ENCODE measurements at regions not wholly inside any gene's neighbourhood (a gene's known extent, or its start where the extent isn't known, plus 50 kb on each side); places are given as distances from the start of the nearest gene placed in this dataset.

DNA sequence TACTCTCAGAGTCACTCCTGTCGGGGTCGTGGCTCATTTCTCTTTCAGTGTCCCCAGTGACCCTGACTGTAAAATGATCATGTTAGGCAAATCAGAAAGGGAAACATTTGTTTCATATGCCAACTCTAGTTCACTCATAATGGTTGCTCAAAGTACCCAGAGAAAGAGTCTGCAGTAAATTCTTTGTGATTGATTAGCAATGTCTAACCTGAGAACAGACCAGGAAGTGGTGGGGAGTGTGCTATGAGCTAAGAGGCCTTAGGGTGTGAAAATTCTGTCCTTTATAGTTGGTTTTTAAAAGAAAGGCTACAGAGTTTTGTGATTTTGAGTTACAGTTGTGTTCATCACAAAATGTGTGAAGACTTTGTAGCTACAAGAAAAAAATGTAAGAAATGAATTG is 108.9 kb downstream of the EDEM1 start:
- Histone ChIP-seq H3K27me3 (ENCODE audit: low read length) (no peaks in the 10 kb centered on the region), H3K9me3 (ENCODE audit: insufficient read depth, low read length) (no peaks in the 10 kb centered on the region), H3F3A (ENCODE audit: insufficient read depth) (no peaks in the 10 kb centered on the region), H3K27ac (ENCODE audit: low read depth, low read length) (no peak overlapping the region), H3K9ac (ENCODE audit: low read length) (no peak overlapping the region), H3K79me2 (ENCODE audit: insufficient read depth, low read length) (no peaks in the 10 kb centered on the region), H2AFZ (ENCODE audit: low read depth, low read length, severe bottlenecking) (no peak overlapping the region), H3K36me3 (ENCODE audit: low read length) (no peaks in the 10 kb centered on the region), H3K4me2 (ENCODE audit: low read depth, low read length, poor library complexity, severe bottlenecking) (no peak overlapping the region), H3K4me3 (ENCODE audit: insufficient read depth, low read length, poor library complexity, severe bottlenecking) (no peak overlapping the region), H4K20me1 (ENCODE audit: low read depth, low read length) (no peaks in the 10 kb centered on the region), H3K9me2 (replicated peaks; ENCODE audit: insufficient read depth, low read length) (no peaks in the 10 kb centered on the region)
- TF ChIP-seq, protein P1, sequence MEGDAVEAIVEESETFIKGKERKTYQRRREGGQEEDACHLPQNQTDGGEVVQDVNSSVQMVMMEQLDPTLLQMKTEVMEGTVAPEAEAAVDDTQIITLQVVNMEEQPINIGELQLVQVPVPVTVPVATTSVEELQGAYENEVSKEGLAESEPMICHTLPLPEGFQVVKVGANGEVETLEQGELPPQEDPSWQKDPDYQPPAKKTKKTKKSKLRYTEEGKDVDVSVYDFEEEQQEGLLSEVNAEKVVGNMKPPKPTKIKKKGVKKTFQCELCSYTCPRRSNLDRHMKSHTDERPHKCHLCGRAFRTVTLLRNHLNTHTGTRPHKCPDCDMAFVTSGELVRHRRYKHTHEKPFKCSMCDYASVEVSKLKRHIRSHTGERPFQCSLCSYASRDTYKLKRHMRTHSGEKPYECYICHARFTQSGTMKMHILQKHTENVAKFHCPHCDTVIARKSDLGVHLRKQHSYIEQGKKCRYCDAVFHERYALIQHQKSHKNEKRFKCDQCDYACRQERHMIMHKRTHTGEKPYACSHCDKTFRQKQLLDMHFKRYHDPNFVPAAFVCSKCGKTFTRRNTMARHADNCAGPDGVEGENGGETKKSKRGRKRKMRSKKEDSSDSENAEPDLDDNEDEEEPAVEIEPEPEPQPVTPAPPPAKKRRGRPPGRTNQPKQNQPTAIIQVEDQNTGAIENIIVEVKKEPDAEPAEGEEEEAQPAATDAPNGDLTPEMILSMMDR (IDR thresholded peaks at IDR 0.05; ENCODE audit: insufficient read depth, low read length, poor library complexity, severe bottlenecking) = no peak
- TF ChIP-seq EZH2phosphoT487 (conservative IDR thresholded peaks at IDR 0.05; ENCODE audit: low read length) = no peak

DNA sequence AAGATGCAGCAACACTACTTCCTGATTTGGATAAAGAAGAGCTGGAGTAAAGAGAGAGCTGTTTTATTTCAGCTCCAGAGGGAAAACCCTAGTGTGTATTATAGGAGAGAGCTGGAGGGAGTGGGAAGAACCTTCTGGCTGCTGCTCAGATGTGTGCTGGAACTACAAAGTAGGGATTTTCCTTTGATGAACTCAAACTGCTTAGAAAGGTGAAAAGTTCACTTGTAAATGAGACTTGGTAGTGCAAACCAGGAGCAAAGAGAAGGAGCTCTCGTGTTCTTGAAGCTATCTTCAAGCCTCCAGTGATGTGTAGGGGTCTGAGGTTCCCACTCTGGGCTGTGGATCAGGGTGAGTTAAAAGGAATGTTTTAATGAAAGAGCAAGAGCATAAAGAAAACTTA is 110.4 kb downstream of the EDEM1 start:
- no peaks in the 10 kb centered on the region for H3K9me3 ChIP-seq (ENCODE audit: insufficient read depth, low read length)
- no peaks in the 10 kb centered on the region for H3K9me2 ChIP-seq (replicated peaks; ENCODE audit: insufficient read depth, low read length)
- no peak overlapping the region for H2AFZ ChIP-seq (ENCODE audit: low read depth, low read length, severe bottlenecking)
- TF ChIP-seq, protein P1 (IDR thresholded peaks at IDR 0.05; ENCODE audit: insufficient read depth, low read length, poor library complexity, severe bottlenecking) = no peak
- no peaks in the 10 kb centered on the region for H3F3A ChIP-seq (ENCODE audit: insufficient read depth)
- H3K79me2 ChIP-seq (ENCODE audit: insufficient read depth, low read length) = no peaks in the 10 kb centered on the region
- H3K27ac ChIP-seq (ENCODE audit: low read depth, low read length) = no peak overlapping the region
- no peaks in the 10 kb centered on the region for H4K20me1 ChIP-seq (ENCODE audit: low read depth, low read length)
- no peak overlapping the region for H3K4me3 ChIP-seq (ENCODE audit: insufficient read depth, low read length, poor library complexity, severe bottlenecking)
- H3K4me2 ChIP-seq (ENCODE audit: low read depth, low read length, poor library complexity, severe bottlenecking) = no peak overlapping the region
- H3K36me3 ChIP-seq (ENCODE audit: low read length) = no peaks in the 10 kb centered on the region
- H3K9ac ChIP-seq (ENCODE audit: low read length) = no peak overlapping the region
- H3K27me3 ChIP-seq (ENCODE audit: low read length) = no peaks in the 10 kb centered on the region

DNA sequence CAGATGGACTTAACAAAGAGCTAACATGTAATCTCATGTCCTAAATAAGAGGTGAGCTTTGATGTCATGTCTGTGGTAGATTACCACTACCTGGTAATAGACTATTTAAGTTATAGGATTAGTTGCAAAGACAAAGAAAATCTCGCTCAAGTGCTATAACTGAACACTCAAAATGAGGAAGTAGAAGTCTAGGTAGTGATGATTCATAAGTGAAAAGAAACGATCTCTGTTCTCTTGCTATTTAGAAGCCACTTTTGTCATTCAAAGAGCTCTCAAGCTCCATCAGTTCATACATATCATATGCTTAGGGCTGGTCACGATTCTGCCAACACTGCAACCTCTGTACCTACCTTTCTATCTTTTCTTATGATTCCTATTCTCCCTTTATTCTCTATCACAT is 110.9 kb downstream of the EDEM1 start:
- H3K4me2 ChIP-seq (ENCODE audit: low read depth, low read length, poor library complexity, severe bottlenecking) = no peak overlapping the region

More for the DNA sequence above, 110.9 kb downstream of the EDEM1 start:
- no peaks in the 10 kb centered on the region for H3F3A ChIP-seq (ENCODE audit: insufficient read depth)
- no peaks in the 10 kb centered on the region for H3K79me2 ChIP-seq (ENCODE audit: insufficient read depth, low read length)
- H3K9me3 ChIP-seq (ENCODE audit: insufficient read depth, low read length) = no peaks in the 10 kb centered on the region
- no peak overlapping the region for H2AFZ ChIP-seq (ENCODE audit: low read depth, low read length, severe bottlenecking)
- no peak overlapping the region for H3K9ac ChIP-seq (ENCODE audit: low read length)
- H4K20me1 ChIP-seq (ENCODE audit: low read depth, low read length) = no peaks in the 10 kb centered on the region
- no peak overlapping the region for H3K4me3 ChIP-seq (ENCODE audit: insufficient read depth, low read length, poor library complexity, severe bottlenecking)
- no peaks in the 10 kb centered on the region for H3K36me3 ChIP-seq (ENCODE audit: low read length)
- no peak overlapping the region for H3K27ac ChIP-seq (ENCODE audit: low read depth, low read length)
- H3K27me3 ChIP-seq (ENCODE audit: low read length) = no peaks in the 10 kb centered on the region
- no peaks in the 10 kb centered on the region for H3K9me2 ChIP-seq (replicated peaks; ENCODE audit: insufficient read depth, low read length)
- TF ChIP-seq, protein P1 (IDR thresholded peaks at IDR 0.05; ENCODE audit: insufficient read depth, low read length, poor library complexity, severe bottlenecking) = no peak
- TF ChIP-seq EZH2phosphoT487 (conservative IDR thresholded peaks at IDR 0.05; ENCODE audit: low read length) = no peak
